ENCODE measurements at regions not wholly inside any gene's neighbourhood (a gene's known extent, or its start where the extent isn't known, plus 50 kb on each side); places are given as distances from the start of the nearest gene placed in this dataset.

- no peaks in the 10 kb centered on the region for H3K9me3 Mint-ChIP-seq
- TF ChIP-seq CTCF (conservative IDR thresholded peaks at IDR 0.05) = no peak
- no peak for DNase-seq (ENCODE audit: extremely low spot score, unreplicated experiment)
- H3K4me3 Mint-ChIP-seq = no peak overlapping the region
- H3K27ac Mint-ChIP-seq = no peak overlapping the region
- H3K36me3 Mint-ChIP-seq = no peaks in the 10 kb centered on the region
- no peaks in the 10 kb centered on the region for H3K27me3 Mint-ChIP-seq
- H3K4me1 Mint-ChIP-seq (ENCODE audit: unreplicated experiment) = no peaks in the 10 kb centered on the region
Measured at GRCh38 chr18:73881396-73881917, 266.2 kb downstream of the FBXO15 start.

- no peaks in the 10 kb centered on the region for H3K4me1 Mint-ChIP-seq (ENCODE audit: unreplicated experiment)
- H3K4me3 Mint-ChIP-seq = no peak overlapping the region
- no peak for DNase-seq (ENCODE audit: extremely low spot score, unreplicated experiment)
- H3K27me3 Mint-ChIP-seq = no peaks in the 10 kb centered on the region
- H3K27ac Mint-ChIP-seq = no peak overlapping the region
- no peaks in the 10 kb centered on the region for H3K36me3 Mint-ChIP-seq
- H3K9me3 Mint-ChIP-seq = no peaks in the 10 kb centered on the region
- TF ChIP-seq CTCF (conservative IDR thresholded peaks at IDR 0.05) = no peak
Measured at GRCh38 chr18:73880387-73880786, 267.2 kb downstream of the FBXO15 start.

GRCh38 chr18:73879766-73880165 lies 267.9 kb downstream of the FBXO15 start:
- Mint-ChIP-seq H3K36me3 (no peaks in the 10 kb centered on the region), H3K9me3 (no peaks in the 10 kb centered on the region), H3K27ac (no peak overlapping the region), H3K4me3 (no peak overlapping the region), H3K27me3 (no peaks in the 10 kb centered on the region), H3K4me1 (ENCODE audit: unreplicated experiment) (no peaks in the 10 kb centered on the region)
- no peak for DNase-seq (ENCODE audit: extremely low spot score, unreplicated experiment)
- no peak for TF ChIP-seq CTCF (conservative IDR thresholded peaks at IDR 0.05)

GRCh38 chr18:73879328-73879727 lies 268.3 kb downstream of the FBXO15 start:
- H3K27me3 Mint-ChIP-seq = no peaks in the 10 kb centered on the region
- no peak for TF ChIP-seq CTCF (conservative IDR thresholded peaks at IDR 0.05)
- H3K36me3 Mint-ChIP-seq = no peaks in the 10 kb centered on the region
- DNase-seq (ENCODE audit: extremely low spot score, unreplicated experiment) = no peak
- no peaks in the 10 kb centered on the region for H3K9me3 Mint-ChIP-seq
- no peak overlapping the region for H3K27ac Mint-ChIP-seq
- H3K4me3 Mint-ChIP-seq = no peak overlapping the region
- no peaks in the 10 kb centered on the region for H3K4me1 Mint-ChIP-seq (ENCODE audit: unreplicated experiment)

- no peak for DNase-seq (ENCODE audit: extremely low spot score, unreplicated experiment)
- Mint-ChIP-seq H3K4me3 (no peak overlapping the region), H3K36me3 (no peaks in the 10 kb centered on the region), H3K27me3 (peaks cover 3% of the 10 kb centered on the region), H3K9me3 (no peaks in the 10 kb centered on the region), H3K27ac (no peak overlapping the region), H3K4me1 (ENCODE audit: unreplicated experiment) (no peaks in the 10 kb centered on the region)
- TF ChIP-seq CTCF (conservative IDR thresholded peaks at IDR 0.05) = no peak
Measured at GRCh38 chr18:73869182-73869581, 278.5 kb downstream of the FBXO15 start.

- Mint-ChIP-seq H3K4me3 (no peak overlapping the region), H3K9me3 (no peaks in the 10 kb centered on the region)
- no peak for TF ChIP-seq CTCF (conservative IDR thresholded peaks at IDR 0.05)
Measured at GRCh38 chr18:73861771-73862170, 285.9 kb downstream of the FBXO15 start.

More at GRCh38 chr18:73861771-73862170, 285.9 kb downstream of the FBXO15 start:
- Mint-ChIP-seq H3K4me1 (ENCODE audit: unreplicated experiment) (peaks cover 3% of the 10 kb centered on the region), H3K36me3 (no peaks in the 10 kb centered on the region), H3K27me3 (peaks cover 8% of the 10 kb centered on the region), H3K27ac (no peak overlapping the region)
- no peak for DNase-seq (ENCODE audit: extremely low spot score, unreplicated experiment)

Measured in type B pancreatic cell (in vitro differentiated cells).